ENCODE measurements at regions not wholly inside any gene's neighbourhood (a gene's known extent, or its start where the extent isn't known, plus 50 kb on each side); places are given as distances from the start of the nearest gene placed in this dataset.

- Mint-ChIP-seq H3K4me1 (ENCODE audit: low read depth, unreplicated experiment) (no peaks in the 10 kb centered on the region), H3K36me3 (ENCODE audit: insufficient read depth, unreplicated experiment) (no peaks in the 10 kb centered on the region), H3K27me3 (ENCODE audit: unreplicated experiment) (no peaks in the 10 kb centered on the region), H3K4me3 (ENCODE audit: low read depth, unreplicated experiment) (no peak overlapping the region), H3K9me3 (ENCODE audit: low read depth, unreplicated experiment) (no peaks in the 10 kb centered on the region), H3K27ac (ENCODE audit: unreplicated experiment) (no peak overlapping the region)
- DNase-seq = no peak
- CTCF ChIA-PET = no interaction called here
- no peak for TF ChIP-seq CTCF (IDR thresholded peaks at IDR 0.05; ENCODE audit: unreplicated experiment)
- no TSS peak for BruUV-seq (replicated peaks)
- intact Hi-C loops (cut with micrococcal nuclease; ENCODE audit: unreplicated experiment) = no loop called here
Measured at GRCh38 chr15:31482122-31482922, 155.7 kb downstream of the KLF13 start.

- CTCF ChIA-PET = no interaction called here
- Mint-ChIP-seq H3K27me3 (ENCODE audit: unreplicated experiment) (no peaks in the 10 kb centered on the region), H3K36me3 (ENCODE audit: insufficient read depth, unreplicated experiment) (no peaks in the 10 kb centered on the region), H3K4me3 (ENCODE audit: low read depth, unreplicated experiment) (no peak overlapping the region), H3K9me3 (ENCODE audit: low read depth, unreplicated experiment) (no peaks in the 10 kb centered on the region), H3K4me1 (ENCODE audit: low read depth, unreplicated experiment) (no peaks in the 10 kb centered on the region), H3K27ac (ENCODE audit: unreplicated experiment) (no peak overlapping the region)
- BruUV-seq (replicated peaks) = no TSS peak
- TF ChIP-seq CTCF (IDR thresholded peaks at IDR 0.05; ENCODE audit: unreplicated experiment) = no peak
- DNase-seq = no peak
- intact Hi-C loops (cut with micrococcal nuclease; ENCODE audit: unreplicated experiment) = no loop called here
Measured at GRCh38 chr15:31483053-31483985, 156.7 kb downstream of the KLF13 start.

DNA sequence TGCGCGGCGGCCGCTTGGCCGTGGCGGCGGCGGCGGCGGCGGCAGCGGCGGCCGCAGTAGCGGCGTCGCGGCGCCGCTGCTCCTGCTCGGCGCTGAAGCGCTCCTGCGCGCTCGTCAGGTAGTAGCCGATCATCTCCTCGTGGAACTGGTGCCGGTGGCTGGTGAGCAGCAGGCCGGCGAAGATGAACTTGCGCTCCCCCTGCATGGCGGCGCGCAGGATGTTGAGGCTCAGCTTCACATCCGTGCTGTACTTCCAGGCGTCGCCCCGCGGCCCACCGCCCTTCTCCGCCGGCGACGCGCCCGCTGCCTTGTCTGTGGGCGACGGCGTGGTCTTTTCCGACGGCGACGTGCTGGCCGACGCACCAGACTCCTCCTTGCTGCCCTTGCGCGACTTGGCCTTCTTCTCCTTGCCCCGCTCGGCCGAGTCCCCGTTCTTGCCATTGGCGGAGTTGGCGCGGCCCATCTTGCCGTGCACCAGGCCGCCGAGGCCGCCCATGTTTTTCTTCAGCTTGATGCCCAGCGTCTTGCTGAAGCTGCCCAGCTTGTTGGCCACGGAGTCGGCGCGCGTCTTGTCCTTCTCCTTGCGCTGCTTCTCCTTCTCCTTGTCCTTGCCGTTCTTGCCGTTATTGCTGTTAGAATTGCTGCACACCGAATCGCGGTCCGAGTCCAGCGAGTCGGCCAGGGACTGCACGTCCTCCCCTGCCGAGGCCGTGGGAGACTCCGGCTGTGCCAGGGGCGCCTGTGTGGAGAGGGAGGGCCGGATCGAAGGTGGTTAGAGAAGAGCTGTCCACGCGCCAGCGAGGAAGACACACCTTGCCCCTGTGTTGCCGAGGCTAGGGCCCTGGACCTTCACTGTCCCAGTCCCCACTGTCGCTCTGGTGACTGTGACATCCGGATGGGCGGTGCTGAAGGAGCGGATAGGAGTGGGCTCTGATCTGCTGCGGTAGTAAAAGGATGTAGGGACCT is 157.6 kb downstream of the KLF13 start:
- intact Hi-C loops (cut with micrococcal nuclease; ENCODE audit: unreplicated experiment) = no loop called here
- BruUV-seq (replicated peaks) = no TSS peak
- Mint-ChIP-seq H3K27ac (ENCODE audit: unreplicated experiment) (no peak overlapping the region), H3K4me3 (ENCODE audit: low read depth, unreplicated experiment) (no peak overlapping the region), H3K27me3 (ENCODE audit: unreplicated experiment) (no peaks in the 10 kb centered on the region), H3K36me3 (ENCODE audit: insufficient read depth, unreplicated experiment) (no peaks in the 10 kb centered on the region), H3K9me3 (ENCODE audit: low read depth, unreplicated experiment) (no peaks in the 10 kb centered on the region), H3K4me1 (ENCODE audit: low read depth, unreplicated experiment) (no peaks in the 10 kb centered on the region)
- CTCF ChIA-PET = no interaction called here
- TF ChIP-seq CTCF (IDR thresholded peaks at IDR 0.05; ENCODE audit: unreplicated experiment) = no peak
- no peak for DNase-seq

- CTCF ChIA-PET = no interaction called here
- no TSS peak for BruUV-seq (replicated peaks)
- TF ChIP-seq CTCF (IDR thresholded peaks at IDR 0.05; ENCODE audit: unreplicated experiment) = no peak
- H3K4me3 Mint-ChIP-seq (ENCODE audit: low read depth, unreplicated experiment) = no peak overlapping the region
- no peak for DNase-seq
- intact Hi-C loops (cut with micrococcal nuclease; ENCODE audit: unreplicated experiment) = no loop called here
- H3K27ac Mint-ChIP-seq (ENCODE audit: unreplicated experiment) = no peak overlapping the region
- no peaks in the 10 kb centered on the region for H3K9me3 Mint-ChIP-seq (ENCODE audit: low read depth, unreplicated experiment)
- no peaks in the 10 kb centered on the region for H3K36me3 Mint-ChIP-seq (ENCODE audit: insufficient read depth, unreplicated experiment)
- H3K27me3 Mint-ChIP-seq (ENCODE audit: unreplicated experiment) = no peaks in the 10 kb centered on the region
- no peaks in the 10 kb centered on the region for H3K4me1 Mint-ChIP-seq (ENCODE audit: low read depth, unreplicated experiment)
Measured at GRCh38 chr15:31484986-31485385, 158.4 kb downstream of the KLF13 start.

Measured in Calu3 (cell line).